G401 (cell line): ENCODE measurements at regions not wholly inside any gene's neighbourhood (a gene's known extent, or its start where the extent isn't known, plus 50 kb on each side); places are given as distances from the start of the nearest gene placed in this dataset.

Experiments used
- DNase-seq: peaks from one replicate; pipeline ENCODE4 v3.0.0-alpha.2; 2015; ENCODE audit warnings: low spot score
- in situ Hi-C: cut with HindIII; loops from 2 replicates; pipeline ENCODE4 v1.10.0; 2016; ENCODE audit warnings: low sequenced_read_pairs, mixed read lengths

DNA sequence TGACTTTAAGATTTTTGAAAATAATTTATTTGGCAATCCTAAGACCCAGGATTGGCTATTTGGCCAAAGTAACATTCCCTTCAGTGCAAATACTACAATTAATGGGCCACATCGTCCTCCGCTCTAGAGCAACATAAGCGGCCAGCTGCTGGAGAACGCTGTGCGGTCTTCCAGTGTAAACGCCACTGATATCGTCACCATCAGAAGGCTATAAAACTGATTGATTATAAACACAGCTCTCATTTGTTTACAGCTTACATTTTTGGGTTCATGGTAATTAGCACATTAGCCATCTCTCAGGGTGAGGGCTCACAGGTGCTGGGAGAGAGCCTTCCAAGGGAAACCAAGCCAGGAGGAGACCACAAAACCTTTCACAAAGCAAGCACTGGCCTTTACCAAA, 130.1 kb upstream of the BMP4 start:
- in situ Hi-C loops: no loop called here
- no peak for DNase-seq

DNA sequence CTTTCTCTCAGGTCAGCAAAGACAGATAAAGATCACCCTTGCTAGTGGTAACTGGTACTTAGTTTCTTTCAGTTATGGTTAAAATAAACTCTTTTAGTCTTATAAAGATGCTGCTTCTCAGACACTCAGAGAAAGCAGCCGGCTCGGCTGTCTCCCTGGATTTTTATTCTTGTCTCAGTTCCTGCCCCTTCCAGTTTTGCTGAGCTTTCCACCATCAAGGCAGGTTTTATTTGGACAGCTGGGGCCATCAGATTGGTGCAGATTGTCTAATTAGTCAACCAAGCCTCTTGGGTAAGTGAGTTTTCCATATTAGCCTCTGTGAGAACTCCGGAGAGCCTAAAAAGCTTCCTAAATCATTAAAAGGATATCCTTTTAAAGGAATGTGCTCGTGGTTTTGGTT, 130.8 kb upstream of the BMP4 start:
- no peak for DNase-seq
- in situ Hi-C loops: no loop called here

DNA sequence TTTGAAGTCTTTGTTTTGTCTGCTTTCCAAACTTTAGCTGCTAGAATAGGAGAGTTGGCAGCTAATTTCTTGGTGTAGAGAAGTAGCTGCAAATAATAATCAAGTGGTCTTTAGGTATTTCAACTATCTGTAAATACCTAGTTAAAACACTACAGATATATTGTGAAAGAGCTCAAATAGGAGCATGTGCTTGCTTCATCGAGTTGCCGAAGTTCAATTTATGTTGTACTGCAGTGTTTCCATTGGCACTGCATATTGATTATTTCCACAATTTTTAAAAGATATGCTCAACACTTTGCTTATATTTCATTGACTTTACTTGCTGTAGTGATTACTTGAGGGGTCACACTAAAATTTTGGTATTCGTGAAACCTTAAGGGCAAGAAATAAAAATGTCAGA, 131.6 kb upstream of the BMP4 start:
- no peak for DNase-seq
- in situ Hi-C loops: no loop called here

DNA sequence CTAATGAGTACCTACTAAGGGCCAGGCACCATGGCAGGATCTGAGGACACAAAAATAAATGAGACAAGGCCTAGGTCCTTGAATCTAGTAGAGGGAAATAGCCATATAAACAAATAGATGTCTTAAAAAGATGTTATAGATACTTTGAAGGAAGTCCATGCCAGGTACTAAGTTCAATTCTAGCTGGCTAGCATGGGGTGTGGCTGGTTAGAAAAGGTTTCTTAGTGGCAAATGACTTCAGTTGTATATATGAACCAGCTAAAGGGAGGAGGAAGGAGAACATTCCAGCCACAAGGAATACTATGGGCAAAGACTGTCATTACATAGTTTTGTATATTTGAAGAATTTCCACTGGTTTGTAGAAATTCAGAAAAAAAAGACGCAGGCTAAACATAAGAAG, 133.6 kb upstream of the BMP4 start:
- in situ Hi-C loops: no loop called here
- DNase-seq: no peak

DNA sequence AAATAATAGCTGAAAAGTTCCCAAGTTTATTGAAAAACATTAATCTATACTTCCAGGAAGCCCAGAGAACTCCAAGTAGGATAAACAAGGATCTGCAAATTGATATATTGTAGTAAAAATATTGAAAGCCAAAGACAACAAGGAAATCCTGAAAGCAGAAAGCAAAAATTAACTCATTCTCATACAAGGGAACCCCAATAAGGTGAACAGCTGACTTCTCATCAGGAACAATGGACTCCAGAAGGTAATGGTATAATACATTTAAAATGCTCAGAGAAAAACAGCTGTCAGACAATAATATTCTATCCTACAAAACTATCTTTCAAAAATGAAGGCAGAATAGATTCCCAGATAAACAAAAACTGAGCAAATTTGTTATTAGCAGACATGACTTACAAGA, 138.1 kb upstream of the BMP4 start:
- no peak for DNase-seq
- in situ Hi-C loops: no loop called here

DNA sequence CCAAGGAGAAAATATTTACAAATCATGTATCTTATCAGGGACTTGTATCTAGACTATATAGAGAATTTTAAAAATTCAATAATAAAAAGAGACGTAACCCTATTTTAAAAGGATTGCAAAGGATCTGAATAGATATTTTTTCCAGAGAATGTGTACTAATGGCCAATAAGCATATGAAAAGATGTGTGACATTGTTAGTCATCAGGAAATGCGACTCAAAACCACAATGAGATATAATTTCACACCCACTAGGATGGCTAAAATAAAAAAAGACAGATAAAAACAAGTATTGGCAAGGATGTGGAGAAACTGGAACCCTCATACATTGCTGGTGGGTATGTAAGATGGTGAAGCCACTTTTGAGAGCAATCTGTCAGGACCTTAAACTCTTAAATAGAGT, 141.9 kb upstream of the BMP4 start:
- DNase-seq: no peak
- in situ Hi-C loops: no loop called here

DNA sequence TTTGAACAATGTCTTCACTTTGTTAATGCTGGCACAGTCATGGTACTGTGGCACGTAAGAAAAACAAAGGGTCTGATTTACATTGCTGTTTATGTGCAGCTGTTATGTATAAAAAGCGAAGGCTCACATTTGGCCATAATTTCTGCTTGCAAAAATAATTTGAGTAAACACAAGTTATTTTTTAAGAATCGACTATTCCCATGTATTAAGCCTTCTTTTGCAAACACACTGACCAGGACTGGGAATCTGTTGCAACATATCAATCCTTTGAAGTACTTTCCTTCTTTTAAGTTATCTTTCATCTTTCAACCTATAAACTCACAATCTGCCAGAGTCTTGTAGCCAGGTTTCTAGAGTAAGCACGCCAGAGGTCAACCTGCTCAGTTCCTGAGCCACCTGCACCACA, 145.4 kb upstream of the BMP4 start:
- DNase-seq: no peak
- in situ Hi-C loops: no loop called here

DNA sequence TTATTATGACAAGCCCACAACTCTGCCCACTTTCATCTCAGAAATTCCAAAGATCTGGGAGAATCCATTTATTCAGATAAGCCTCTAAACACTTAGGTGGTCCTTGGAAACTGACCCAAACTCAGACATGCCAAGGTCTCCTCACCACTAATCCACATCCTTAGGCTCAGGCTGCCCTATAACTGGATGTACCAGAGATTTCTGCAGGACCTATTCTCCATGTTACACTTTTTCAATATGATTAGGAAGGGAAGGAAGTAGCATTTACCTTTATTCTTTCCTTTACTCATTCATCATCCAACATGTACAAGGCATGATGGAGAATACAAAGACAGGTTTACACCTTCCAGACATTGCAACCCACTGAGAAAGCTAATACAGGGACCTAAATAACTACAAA, 145.9 kb upstream of the BMP4 start:
- no peak for DNase-seq
- in situ Hi-C loops: no loop called here

DNA sequence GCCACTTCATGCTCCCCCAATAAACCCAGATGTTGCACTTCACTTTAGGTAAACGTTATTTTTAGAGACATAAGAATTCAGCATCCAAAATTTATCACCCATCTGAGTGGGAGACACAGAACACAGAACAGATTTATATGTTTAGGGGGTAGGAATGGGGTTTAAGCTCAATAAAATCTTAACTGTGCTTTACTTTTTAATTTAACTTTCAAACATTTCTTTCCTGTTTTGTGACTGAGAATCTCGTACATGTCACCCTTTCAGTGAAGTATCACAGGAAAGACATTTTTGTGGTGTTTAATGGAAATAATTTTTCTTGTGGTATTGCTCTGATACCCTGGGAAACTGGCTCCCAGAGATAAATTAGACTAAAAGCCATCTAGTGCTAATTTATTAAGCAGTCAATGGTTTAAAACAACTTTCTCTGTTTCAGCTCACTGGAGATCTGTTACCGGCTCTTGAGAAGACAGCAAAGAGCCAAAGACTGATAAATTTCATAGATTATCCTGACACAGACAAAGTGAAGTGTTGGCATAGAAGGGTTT, 148.0 kb upstream of the BMP4 start:
- in situ Hi-C loops: no loop called here

DNA sequence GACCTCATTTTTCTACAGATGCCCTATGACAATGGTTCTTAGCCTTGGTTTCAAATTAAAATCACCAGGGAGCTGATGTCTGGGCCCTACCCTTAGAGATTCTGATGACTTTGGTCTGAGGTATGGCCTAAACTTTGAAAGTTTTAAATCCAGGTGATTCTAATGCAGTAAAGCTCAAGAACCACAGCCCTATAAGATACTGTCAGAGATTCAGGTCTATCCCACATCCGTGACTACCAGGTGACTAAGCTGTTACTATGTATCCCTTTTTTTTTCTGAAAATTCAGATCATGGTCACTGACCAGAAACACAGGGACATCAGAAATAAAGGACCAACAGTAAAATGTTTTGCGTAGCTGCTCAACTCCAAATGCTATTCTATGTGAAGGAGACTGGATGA, 148.8 kb upstream of the BMP4 start:
- in situ Hi-C loops: no loop called here
- DNase-seq: no peak

More for the DNA sequence above, 148.0 kb upstream of the BMP4 start:
- DNase-seq: no peak

DNA sequence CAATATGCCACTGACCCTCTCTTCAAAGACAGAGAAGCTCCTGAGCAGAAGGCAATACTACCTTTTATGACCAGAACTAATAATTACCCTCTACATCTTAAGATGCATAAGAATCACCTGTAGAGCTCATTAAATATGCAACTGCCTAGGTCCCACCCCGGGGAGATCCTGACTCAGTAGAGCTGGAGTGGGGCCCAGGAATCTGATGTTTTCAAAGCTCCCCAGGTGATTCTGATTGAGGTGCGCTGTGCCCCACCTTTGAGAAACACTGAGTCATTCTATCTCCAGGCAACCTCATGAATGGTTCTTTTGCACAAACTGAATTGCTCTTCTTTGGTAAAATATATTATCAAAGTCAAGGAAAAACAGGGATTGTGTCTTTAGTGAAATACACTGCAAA, 149.3 kb upstream of the BMP4 start:
- in situ Hi-C loops: no loop called here
- no peak for DNase-seq

DNA sequence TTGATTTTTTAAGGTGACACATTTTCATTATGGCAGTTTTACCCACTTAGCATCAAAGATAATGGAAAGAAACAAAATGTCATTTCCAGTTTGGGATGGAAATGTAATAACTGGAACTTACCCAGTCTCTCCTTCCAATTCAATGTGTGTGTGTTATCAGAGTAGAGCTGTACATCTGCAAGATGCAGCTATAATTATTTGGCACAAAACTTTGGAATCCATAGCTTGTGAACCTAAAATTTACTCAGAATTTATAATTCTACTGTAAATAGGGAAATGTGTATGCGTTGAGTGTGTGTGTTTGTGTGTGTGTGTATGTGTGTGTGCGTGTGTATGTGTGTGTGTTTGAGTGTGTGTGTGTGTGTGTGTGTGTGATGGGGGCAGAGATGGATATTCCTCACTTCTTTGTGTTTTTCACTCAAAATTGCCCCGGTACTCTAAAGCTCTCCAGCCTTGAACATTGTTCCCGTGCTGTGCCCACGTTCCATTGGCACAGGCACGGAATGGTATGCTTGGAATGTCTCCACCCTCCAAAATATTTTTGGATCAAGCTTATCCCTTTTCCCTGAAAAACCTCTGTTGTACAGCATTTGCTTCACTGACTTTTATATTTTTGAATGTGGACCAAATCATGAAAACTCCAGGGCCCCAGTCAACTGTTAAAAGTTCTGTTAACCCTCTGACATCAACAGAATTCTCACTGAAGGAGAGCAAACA, 150.2 kb upstream of the BMP4 start:
- in situ Hi-C loops: no loop called here
- DNase-seq: no peak

DNA sequence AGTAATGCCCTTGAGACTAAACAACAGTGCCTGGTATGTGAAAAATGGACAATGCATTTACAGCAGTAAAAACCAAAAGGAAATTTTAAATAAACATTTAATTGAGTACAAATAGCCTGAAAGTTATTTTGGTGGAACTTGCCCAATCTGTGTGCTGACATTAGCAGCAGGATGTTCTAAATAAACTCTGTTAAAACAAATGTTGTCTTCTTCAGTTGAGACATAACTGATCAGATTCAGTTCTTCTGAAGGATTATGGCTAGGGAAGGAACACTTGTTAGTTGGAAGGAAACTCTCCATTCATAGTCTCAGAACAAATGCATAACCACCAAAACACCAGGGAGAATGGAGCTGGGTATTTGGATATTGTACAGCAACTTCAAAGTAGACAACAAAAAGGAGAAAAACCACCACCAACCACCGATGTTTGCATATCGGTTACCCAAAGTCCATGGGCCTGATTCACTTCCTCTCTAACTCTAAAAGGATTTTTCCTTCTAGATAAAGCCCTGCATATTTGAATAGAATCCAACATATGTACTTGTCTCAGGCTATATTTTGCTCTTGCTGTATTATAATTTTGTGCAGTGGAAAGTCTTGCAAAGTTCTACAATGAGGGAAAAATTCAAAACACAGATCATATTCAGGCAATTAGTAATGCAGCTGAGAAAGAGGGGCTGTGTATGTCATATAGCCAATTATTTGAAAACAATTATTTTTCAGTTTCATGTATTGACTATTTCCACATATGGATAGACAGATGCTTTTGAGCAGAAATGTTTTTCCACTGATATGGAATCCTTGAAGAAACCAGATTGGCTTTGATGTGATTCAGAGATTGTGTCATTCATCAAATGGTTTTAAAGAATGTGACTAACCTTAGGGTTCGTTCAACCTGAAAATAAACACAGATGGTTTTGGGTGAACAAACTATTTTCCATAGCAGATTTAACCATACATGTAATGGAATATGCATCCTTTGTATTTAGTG, 152.2 kb upstream of the BMP4 start:
- in situ Hi-C loops: no loop called here
- no peak for DNase-seq

DNA sequence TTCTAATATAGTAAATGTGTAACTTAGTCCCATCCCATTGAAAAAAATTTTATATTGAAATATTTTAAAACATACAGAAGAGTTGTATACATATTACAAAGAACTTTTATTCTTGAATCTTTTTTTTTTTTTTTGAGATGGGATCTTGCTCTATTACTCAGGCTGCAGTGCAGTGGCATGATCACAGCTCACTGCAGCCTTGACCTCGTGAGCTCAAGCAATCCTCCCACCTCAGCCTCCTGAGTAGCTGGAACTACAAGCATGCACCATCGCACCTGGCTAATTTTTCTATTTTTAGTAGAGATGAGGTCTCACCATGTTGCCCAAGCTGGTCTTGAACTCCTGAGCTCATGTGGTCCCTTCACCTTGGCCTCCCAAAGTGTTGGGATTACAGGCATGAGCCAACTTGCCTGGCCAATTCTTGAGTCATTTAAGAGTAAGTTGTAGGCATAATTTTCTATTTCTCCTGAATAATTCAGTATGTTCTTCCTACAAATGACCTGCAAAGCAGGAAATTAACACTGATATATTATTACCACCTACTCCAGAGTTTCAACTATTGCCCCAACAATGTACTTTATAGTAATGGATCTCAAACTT, 153.0 kb upstream of the BMP4 start:
- DNase-seq: no peak
- in situ Hi-C loops: no loop called here

DNA sequence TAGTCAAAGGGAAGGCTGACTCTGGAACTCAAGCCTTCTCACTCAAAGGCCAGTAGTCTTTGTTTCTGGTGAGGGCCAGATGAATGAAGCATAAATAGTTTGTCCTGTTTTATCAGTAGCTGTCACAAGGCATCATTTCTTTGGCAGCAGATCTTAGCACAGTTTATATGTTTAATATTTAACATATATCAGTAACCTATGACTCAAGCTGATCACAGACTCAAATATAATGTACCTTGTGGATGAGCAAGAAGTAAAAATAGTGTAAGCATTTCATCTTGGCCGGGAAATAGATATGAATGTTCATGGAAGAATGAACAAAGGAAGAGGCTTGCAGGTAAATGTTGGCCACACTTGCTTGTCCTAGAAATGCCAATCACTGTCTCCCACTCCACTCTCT, 158.3 kb upstream of the BMP4 start:
- in situ Hi-C loops: no loop called here
- DNase-seq: no peak

DNA sequence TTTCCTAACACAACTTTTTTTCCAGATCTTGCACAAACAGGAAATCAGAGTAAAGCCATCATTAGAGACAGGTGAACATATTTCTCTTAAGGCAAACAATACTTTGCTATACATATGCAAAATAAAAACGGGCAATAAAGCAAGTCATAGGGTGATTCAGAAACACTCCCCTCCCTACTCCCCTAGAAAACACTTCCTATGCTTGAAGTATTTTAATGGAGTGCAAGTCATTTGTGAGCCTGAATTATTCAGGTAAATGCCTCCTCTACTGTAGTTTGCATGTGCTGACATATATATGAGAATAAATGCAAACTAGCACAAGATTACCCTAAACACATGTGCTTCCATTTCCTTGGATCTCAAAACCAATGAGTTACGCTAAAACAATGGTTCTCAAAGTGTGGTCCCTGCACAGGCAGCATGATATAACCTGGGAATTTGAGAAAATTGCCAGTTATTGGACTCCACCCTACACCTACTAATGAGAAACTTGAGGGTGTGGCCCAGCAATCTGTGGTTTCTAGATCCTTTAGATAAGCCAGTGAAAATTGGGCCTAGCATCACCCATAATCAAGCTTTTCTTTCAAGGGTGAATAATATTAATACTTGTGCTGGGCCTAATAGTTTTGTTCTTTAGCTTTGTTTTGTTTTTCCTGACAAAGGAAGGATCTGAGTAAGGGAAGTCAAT, 159.7 kb upstream of the BMP4 start:
- in situ Hi-C loops: no loop called here
- DNase-seq: no peak

DNA sequence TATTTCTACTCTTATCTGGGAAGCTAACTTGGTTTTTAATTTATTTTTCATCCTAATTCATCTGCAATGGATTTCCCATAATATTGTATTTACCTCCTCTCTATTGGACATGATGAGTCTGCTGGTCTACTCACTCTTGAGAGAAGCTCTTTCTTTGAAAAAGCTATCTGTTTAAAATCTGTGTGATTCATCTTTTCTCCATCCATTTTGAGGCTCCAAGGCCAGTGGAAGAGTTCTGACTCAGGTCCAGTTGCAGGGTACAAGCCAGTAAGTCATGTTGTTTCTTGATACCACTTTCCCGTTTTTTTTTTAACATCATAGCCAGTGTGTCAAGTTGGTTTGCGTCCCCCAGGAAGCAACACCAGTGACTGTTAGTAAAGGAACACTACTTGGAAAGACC, 160.3 kb upstream of the BMP4 start:
- no peak for DNase-seq
- in situ Hi-C loops: no loop called here

DNA sequence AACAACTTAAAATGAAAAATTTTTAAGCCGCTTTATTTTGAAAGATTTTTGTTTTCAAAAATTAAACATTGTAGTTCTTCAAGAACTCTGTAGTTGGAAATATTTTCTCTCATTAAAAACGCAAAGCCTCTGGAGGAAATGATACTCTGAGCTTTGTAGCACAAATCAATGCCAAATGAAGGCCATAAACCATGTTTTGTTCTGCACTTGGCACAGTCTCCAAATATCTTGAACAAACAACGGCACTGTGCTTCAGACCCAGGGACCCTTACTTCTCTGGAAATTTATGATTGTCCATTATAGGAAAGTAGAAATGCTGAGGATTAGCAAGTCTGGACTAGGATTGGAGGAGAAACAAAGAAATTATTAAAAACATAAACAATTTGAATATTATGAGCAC, 160.8 kb upstream of the BMP4 start:
- DNase-seq: no peak
- in situ Hi-C loops: no loop called here

DNA sequence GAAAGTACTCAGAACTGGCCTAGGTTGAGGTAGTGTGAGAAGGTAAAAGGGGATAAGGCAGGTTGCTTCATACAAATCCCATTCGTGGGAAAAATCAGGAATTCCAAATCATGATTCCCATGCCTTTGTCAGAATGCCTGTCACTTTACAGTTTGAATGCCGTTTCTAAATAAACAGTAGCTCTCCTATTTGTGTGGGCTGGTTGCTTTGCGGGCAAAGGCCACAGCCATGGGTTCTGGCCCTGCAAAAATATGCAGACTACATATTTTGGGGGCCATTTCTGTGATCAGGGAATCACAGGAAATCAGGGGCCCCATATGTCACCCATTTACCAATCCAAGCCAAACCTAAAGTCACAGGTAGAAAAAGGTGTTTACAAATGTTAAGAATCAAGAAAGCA, 161.3 kb upstream of the BMP4 start:
- in situ Hi-C loops: no loop called here
- no peak for DNase-seq
